ENCODE measurements at regions not wholly inside any gene's neighbourhood (a gene's known extent, or its start where the extent isn't known, plus 50 kb on each side); places are given as distances from the start of the nearest gene placed in this dataset.
"Not testable (repeated sequence)": the region's sequence is repeated elsewhere in the genome, so short reads cannot be mapped to it uniquely, and the experiment has no call there.

GRCh38 chr5:14996997-14997396, 125.4 kb upstream of the ANKH start:
- no peak for DNase-seq
- H3K27me3 ChIP-seq = no peaks in the 10 kb centered on the region
- H3K4me3 ChIP-seq = no peak overlapping the region
- H3K9me3 ChIP-seq = peaks cover 0 to 3% (median 0%) of the 10 kb centered on the region in 4 donors
- intact Hi-C loops (cut with DNase I) = no loop called here
- H3K27ac ChIP-seq = no peak overlapping the region
- TF ChIP-seq EP300 (IDR thresholded peaks at IDR 0.05) (no peak), POLR2AphosphoS5 (IDR thresholded peaks at IDR 0.05) (no peak), CTCF (IDR thresholded peaks at IDR 0.05) (no peak), POLR2A (IDR thresholded peaks at IDR 0.05) (no peak)
- WGBS, 2 donors = 62 to 80% methylated on average over 3 of the region's 3 CpGs
- H3K36me3 ChIP-seq = no peaks in the 10 kb centered on the region
- no peaks in the 10 kb centered on the region for H3K4me1 ChIP-seq

- intact Hi-C loops (cut with DNase I) = no loop called here
Measured at GRCh38 chr5:14995229-14995628, 123.7 kb upstream of the ANKH start.

GRCh38 chr5:14993459-14994133, 122.0 kb upstream of the ANKH start:
- intact Hi-C loops (cut with DNase I); DNase-seq; H3K27ac ChIP-seq; H3K4me1 ChIP-seq; H3K36me3 ChIP-seq; H3K27me3 ChIP-seq; H3K9me3 ChIP-seq: not testable (repeated sequence)
- WGBS, 2 donors = 93 to 95% methylated on average over 40 of the region's 40 CpGs
- H3K4me3 ChIP-seq = peak overlapping the region in 3 of 4 donors; percentile 18 to 30 (median 20)

More at GRCh38 chr5:14995229-14995628, 123.7 kb upstream of the ANKH start:
- H3K27me3 ChIP-seq = no peaks in the 10 kb centered on the region
- no peak overlapping the region for H3K27ac ChIP-seq
- 17 to 66% methylated on average over 4 of the region's 4 CpGs for WGBS, 2 donors
- no peaks in the 10 kb centered on the region for H3K4me1 ChIP-seq
- peaks cover 0 to 3% (median 0%) of the 10 kb centered on the region in 4 donors for H3K9me3 ChIP-seq
- no peak for DNase-seq
- no peaks in the 10 kb centered on the region for H3K36me3 ChIP-seq
- H3K4me3 ChIP-seq = no peak overlapping the region
- TF ChIP-seq CTCF (IDR thresholded peaks at IDR 0.05) = no peak
- no peak for TF ChIP-seq EP300 (IDR thresholded peaks at IDR 0.05)
- no peak for TF ChIP-seq POLR2AphosphoS5 (IDR thresholded peaks at IDR 0.05)
- no peak for TF ChIP-seq POLR2A (IDR thresholded peaks at IDR 0.05)

GRCh38 chr5:14992751-14993458, 121.3 kb upstream of the ANKH start:
- H3K9me3 ChIP-seq; H3K27ac ChIP-seq; H3K27me3 ChIP-seq; H3K4me1 ChIP-seq; H3K36me3 ChIP-seq; intact Hi-C loops (cut with DNase I); DNase-seq: not testable (repeated sequence)
- H3K4me3 ChIP-seq = peak overlapping the region in 3 of 4 donors; percentile 18 to 30 (median 20)
- WGBS, 2 donors = 55 to 87% methylated on average over 28 of the region's 28 CpGs

- no peak for DNase-seq
Measured at GRCh38 chr5:14988223-14988622, 116.6 kb upstream of the ANKH start.

More at GRCh38 chr5:14988223-14988622, 116.6 kb upstream of the ANKH start:
- Histone ChIP-seq H3K27ac (no peak overlapping the region), H3K4me3 (no peak overlapping the region), H3K36me3 (no peaks in the 10 kb centered on the region), H3K27me3 (no peaks in the 10 kb centered on the region), H3K9me3 (no peaks in the 10 kb centered on the region), H3K4me1 (no peaks in the 10 kb centered on the region)
- WGBS, 2 donors = 81 to 92% methylated on average over 5 of the region's 5 CpGs
- no peak for TF ChIP-seq EP300 (IDR thresholded peaks at IDR 0.05)
- no peak for TF ChIP-seq CTCF (IDR thresholded peaks at IDR 0.05)
- TF ChIP-seq POLR2AphosphoS5 (IDR thresholded peaks at IDR 0.05) = no peak
- TF ChIP-seq POLR2A (IDR thresholded peaks at IDR 0.05) = no peak
- intact Hi-C loops (cut with DNase I) = no loop called here

Measured in sigmoid colon (tissue), 6 donors.